Ascending aorta (tissue), 2 donors: ENCODE measurements at regions not wholly inside any gene's neighbourhood (a gene's known extent, or its start where the extent isn't known, plus 50 kb on each side); places are given as distances from the start of the nearest gene placed in this dataset.
A peak's percentile ranks its signal among the peaks of the same experiment; 100 is the strongest.
"Not testable (repeated sequence)": the region's sequence is repeated elsewhere in the genome, so short reads cannot be mapped to it uniquely, and the experiment has no call there.

Experiments used
- DNase-seq, 2 donors: peaks; one replicate each; pipeline ENCODE4 v3.0.0-alpha.2; 2019; ENCODE audit warnings: low spot score in 2 of 2
- H3K27ac ChIP-seq, 2 donors: fragments of 200-600 bp; sonication (generic); one replicate each; pipeline ENCODE4 v1.5.1; 2016 to 2017; ENCODE audit warnings: mild to moderate bottlenecking in 1 of 2
- H3K27me3 ChIP-seq: fragments of 200-600 bp; sonication (generic); one replicate; pipeline ENCODE4 v1.5.1; 2017
- H3K36me3 ChIP-seq, 2 donors: fragments of 200-600 bp; sonication (generic); one replicate each; pipeline ENCODE4 v1.5.1; 2016
- H3K4me1 ChIP-seq, 2 donors: fragments of 200-600 bp; sonication (generic); one replicate each; pipeline ENCODE4 v1.5.1; 2016 to 2017; ENCODE audit warnings: mild to moderate bottlenecking in 1 of 2
- H3K4me3 ChIP-seq, 2 donors: fragments of 200-600 bp; sonication (generic); one replicate each; pipeline ENCODE4 v1.5.1; 2016 to 2017; ENCODE audit warnings: mild to moderate bottlenecking in 1 of 2
- H3K9me3 ChIP-seq, 2 donors: fragments of 200-600 bp; sonication (generic); one replicate each; pipeline ENCODE4 v1.5.1; 2016
- intact Hi-C: fragments of 100-400 bp; cut with DNase I; formaldehyde crosslinking; loops from one replicate; pipeline ENCODE4 v1.15.1; 2023
- TF ChIP-seq, protein P1 (sequence below), 3 experiments: fragments of 200-600 bp in 2 of 3; fragments of 450-650 bp in 1 of 3; sonication (generic) in 2 of 3; IDR thresholded peaks; one replicate each; pipeline ENCODE4 v1.5.1; 2016 to 2019; ENCODE audit warnings: antibody characterized with exemption in 3 of 3, mild to moderate bottlenecking in 1 of 3, moderate library complexity in 1 of 3

DNA sequence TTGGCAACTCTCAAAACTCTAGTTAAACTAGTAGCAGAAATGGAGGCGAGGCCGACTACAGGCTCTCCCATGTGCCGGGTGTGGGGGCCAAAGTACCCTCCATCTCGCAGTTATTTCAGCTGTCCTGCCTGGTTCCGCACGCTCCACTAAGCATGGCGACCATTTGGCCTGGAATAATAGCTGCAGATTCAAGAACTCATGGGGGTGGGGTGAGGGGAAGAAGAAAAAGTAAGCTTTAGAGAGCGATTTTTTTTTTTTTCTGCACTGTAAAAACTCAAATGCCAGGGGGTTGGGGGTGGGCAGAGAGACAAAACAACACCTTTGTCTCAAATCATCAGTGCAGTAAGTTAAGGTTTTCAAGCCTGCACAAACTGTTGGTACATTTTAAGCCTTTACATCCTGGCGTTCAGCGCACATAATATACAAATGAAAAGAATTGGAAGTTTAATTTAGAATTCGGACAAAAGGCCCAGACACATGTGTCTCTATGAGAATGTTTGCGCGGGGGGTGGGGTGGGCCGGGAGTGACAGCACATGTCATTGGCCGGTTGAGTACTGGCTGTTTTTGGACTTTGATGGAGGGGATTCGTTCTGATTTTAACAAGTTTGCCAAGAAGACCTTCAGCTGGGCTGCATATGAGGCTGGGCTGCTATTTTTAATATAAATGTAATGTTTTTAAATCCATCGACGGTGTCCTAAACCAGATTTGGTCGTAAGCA, 694.7 kb upstream of the SALL1 start:
- no peaks in the 10 kb centered on the region for H3K4me1 ChIP-seq
- H3K9me3 ChIP-seq: no peaks in the 10 kb centered on the region
- no peak for DNase-seq
- TF ChIP-seq, protein P1, sequence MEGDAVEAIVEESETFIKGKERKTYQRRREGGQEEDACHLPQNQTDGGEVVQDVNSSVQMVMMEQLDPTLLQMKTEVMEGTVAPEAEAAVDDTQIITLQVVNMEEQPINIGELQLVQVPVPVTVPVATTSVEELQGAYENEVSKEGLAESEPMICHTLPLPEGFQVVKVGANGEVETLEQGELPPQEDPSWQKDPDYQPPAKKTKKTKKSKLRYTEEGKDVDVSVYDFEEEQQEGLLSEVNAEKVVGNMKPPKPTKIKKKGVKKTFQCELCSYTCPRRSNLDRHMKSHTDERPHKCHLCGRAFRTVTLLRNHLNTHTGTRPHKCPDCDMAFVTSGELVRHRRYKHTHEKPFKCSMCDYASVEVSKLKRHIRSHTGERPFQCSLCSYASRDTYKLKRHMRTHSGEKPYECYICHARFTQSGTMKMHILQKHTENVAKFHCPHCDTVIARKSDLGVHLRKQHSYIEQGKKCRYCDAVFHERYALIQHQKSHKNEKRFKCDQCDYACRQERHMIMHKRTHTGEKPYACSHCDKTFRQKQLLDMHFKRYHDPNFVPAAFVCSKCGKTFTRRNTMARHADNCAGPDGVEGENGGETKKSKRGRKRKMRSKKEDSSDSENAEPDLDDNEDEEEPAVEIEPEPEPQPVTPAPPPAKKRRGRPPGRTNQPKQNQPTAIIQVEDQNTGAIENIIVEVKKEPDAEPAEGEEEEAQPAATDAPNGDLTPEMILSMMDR (IDR thresholded peaks at IDR 0.05): no peak
- no peak overlapping the region for H3K27ac ChIP-seq
- H3K27me3 ChIP-seq: no peaks in the 10 kb centered on the region
- intact Hi-C loops: no loop called here
- no peaks in the 10 kb centered on the region for H3K36me3 ChIP-seq
- H3K4me3 ChIP-seq: no peak overlapping the region

DNA sequence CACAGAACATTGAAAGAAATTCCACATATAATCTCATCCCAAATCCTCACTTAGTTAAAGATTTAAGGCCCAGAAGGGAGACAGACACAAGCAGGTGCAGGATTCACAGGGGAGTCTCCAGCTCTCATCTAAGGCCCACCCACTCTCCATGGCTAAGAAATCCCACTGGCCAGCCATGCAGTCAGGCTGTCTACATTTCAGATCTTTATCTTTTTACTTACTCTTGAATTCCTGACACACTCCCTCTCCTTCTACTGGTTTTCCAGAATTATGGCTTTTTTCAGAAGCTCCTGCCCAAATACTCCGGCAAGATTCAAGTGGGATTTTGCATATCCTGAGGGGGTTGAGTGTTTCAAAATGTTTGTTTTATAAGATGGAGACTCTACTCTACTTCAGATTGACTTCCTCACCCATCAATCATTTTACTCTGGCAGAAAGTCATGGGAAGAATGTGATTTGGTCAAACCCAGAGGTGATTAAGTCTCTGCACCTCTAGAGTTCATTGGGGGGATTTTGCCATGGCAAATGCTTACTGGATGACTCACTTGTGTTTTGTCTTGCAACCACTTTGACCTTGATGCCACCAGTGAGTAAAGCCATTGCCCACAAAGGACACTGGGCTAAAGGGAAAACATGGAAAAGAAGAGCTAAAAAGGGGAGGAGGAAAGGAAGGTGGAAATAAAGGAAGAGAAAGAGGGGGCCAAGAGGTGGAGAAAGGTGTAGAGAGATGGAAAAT, 688.8 kb upstream of the SALL1 start:
- no peak overlapping the region for H3K4me3 ChIP-seq
- H3K36me3 ChIP-seq: no peaks in the 10 kb centered on the region
- no peaks in the 10 kb centered on the region for H3K9me3 ChIP-seq
- no peaks in the 10 kb centered on the region for H3K4me1 ChIP-seq
- H3K27me3 ChIP-seq: no peaks in the 10 kb centered on the region
- DNase-seq: no peak
- TF ChIP-seq, protein P1 (IDR thresholded peaks at IDR 0.05): no peak
- no peak overlapping the region for H3K27ac ChIP-seq
- intact Hi-C loops: no loop called here

DNA sequence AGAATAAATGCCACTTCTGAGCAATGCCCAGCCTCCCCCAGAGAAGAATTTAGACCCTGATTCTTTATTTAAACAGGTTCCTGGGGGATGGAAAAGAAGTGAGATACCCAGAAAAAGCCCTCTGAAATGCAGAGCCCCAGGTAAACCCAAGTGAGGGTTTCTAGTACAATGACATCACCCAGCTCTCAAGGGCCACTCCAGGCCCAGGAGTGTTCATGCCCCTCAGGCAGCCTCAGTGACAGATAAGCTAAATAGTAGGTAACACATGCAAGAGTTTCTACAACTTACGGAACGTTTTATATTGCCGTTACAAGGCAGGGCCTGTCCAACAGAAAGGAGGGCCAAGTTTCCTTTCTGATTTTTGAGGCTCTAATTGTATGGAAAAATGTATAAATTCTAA, 683.7 kb upstream of the SALL1 start:
- no peaks in the 10 kb centered on the region for H3K36me3 ChIP-seq
- H3K27me3 ChIP-seq: no peaks in the 10 kb centered on the region
- no peak overlapping the region for H3K4me3 ChIP-seq
- H3K9me3 ChIP-seq: no peaks in the 10 kb centered on the region
- intact Hi-C loops: no loop called here
- no peaks in the 10 kb centered on the region for H3K4me1 ChIP-seq
- peak overlapping the region in 1 of 2 donors; percentile 6 for H3K27ac ChIP-seq
- no peak for DNase-seq
- TF ChIP-seq, protein P1 (IDR thresholded peaks at IDR 0.05): no peak

DNA sequence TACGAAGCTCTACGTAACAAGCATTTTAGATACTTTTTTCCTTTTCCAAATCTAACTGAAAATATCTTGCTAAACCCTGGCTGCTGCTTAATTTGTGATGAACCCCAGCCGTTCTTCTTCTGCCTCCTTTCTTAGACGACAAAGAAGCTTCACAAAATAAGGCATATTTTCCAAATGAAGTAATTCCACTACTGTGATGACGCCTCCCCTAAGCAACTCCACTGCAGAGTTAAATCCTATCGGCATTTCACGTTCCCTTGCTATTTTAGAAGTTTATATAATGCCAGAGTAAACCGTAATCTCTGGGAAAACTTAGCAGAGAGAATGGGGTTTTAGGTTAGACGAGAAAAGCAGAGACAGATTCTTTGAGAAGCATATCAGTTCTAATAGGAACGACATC, 683.1 kb upstream of the SALL1 start:
- no peak overlapping the region for H3K27ac ChIP-seq
- no peaks in the 10 kb centered on the region for H3K36me3 ChIP-seq
- intact Hi-C loops: no loop called here
- no peak for DNase-seq
- H3K4me1 ChIP-seq: no peaks in the 10 kb centered on the region
- no peaks in the 10 kb centered on the region for H3K9me3 ChIP-seq
- H3K4me3 ChIP-seq: peak overlapping the region in 1 of 2 donors; percentile 46
- no peaks in the 10 kb centered on the region for H3K27me3 ChIP-seq
- TF ChIP-seq, protein P1 (IDR thresholded peaks at IDR 0.05): no peak

DNA sequence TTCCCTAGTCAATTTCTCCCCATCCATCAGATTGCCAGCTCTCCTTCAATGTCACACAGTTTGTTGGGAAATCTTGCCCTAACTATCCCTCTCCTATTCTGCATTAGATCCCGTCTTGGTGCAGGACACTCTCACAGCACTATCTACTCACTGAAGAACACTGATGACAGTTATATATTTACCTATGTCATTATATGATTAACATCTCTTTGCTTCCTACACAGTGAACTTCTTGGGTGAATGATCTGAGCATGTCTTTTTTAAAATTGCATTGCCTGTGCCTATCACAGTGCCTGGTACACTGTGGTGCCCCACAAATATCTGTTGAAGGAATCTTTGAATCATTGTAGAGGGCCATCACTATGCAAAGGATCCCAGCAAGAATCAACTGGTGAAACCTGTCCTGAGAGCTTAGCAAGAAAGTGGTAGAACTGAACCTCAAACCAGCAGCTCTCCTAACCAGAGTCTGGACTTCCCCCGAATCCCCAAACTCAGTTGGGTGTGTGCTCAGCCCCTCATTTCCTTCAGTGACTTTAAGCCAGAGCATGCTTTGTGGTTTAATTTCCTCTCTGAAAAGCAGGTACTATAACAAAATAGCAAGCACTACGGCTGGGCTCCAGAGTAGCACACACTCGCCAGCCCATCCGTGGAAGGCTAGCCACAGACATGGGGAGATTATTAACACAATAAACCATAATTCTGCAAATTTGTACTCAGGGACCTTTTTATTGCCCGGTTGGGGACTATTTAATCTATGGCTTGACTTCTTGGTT, 680.7 kb upstream of the SALL1 start:
- DNase-seq: no peak
- TF ChIP-seq, protein P1 (IDR thresholded peaks at IDR 0.05): no peak
- H3K4me3 ChIP-seq: no peak overlapping the region
- no peaks in the 10 kb centered on the region for H3K4me1 ChIP-seq
- H3K27me3 ChIP-seq: no peaks in the 10 kb centered on the region
- H3K9me3 ChIP-seq: no peaks in the 10 kb centered on the region
- intact Hi-C loops: no loop called here
- no peaks in the 10 kb centered on the region for H3K36me3 ChIP-seq
- no peak overlapping the region for H3K27ac ChIP-seq

DNA sequence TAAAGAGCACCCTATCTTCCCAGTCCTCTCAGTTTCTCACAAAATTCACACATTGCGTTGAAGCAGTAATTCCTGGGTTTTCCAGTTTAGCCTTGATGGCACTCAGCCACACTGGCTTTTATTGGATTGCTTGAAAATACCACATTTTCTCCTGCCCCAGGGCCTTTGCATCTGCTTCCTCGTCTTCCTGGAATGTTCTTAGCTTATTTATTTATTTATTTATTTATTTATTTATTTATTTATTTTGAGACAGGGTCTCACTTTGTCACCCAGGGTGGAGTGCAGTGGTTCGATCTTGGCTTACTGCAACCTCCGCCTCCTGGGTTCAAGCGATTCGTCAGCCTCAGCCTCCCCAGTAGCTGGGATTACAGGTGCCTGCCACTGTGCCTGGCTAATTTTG, 680.0 kb upstream of the SALL1 start:
- H3K27me3 ChIP-seq, H3K4me1 ChIP-seq, intact Hi-C loops, H3K9me3 ChIP-seq, DNase-seq, H3K4me3 ChIP-seq, H3K27ac ChIP-seq, H3K36me3 ChIP-seq: not testable (repeated sequence)
